SK-N-SH treated with all-trans-retinoic acid at 6 μM for 48 hours (cell line): ENCODE measurements at regions not wholly inside any gene's neighbourhood (a gene's known extent, or its start where the extent isn't known, plus 50 kb on each side); places are given as distances from the start of the nearest gene placed in this dataset.

Experiments
- GLIS3 ChIP-seq: fragments of 250-450 bp; sonication (Bioruptor Pico); IDR thresholded peaks from 2 replicates; pipeline ENCODE4 v1.5.0; 2020; ENCODE audit warnings: mild to moderate bottlenecking, moderate library complexity
- RARB ChIP-seq: fragments of 250-450 bp; sonication (Bioruptor Pico); IDR thresholded peaks from 2 replicates; pipeline ENCODE4 v1.8.0; 2021; ENCODE audit warnings: mild to moderate bottlenecking, moderate library complexity
- ZC3H10 ChIP-seq: fragments of 250-450 bp; sonication (Bioruptor Pico); IDR thresholded peaks from 2 replicates; pipeline ENCODE4 v1.5.1; 2021; ENCODE audit warnings: mild to moderate bottlenecking, moderate library complexity
- ZFP3 ChIP-seq: fragments of 250-450 bp; sonication (Bioruptor Pico); IDR thresholded peaks from 2 replicates; pipeline ENCODE4 v1.5.0; 2020; ENCODE audit warnings: mild to moderate bottlenecking, moderate library complexity
- ZNF565 ChIP-seq: fragments of 450-650 bp; formaldehyde crosslinking; conservative IDR thresholded peaks from 2 replicates; pipeline ENCODE4 v1.5.0; 2020; ENCODE audit warnings: low read depth, mild to moderate bottlenecking, moderate library complexity
- TF ChIP-seq, protein P1 (sequence below): fragments of 250-450 bp; sonication (Bioruptor Pico); IDR thresholded peaks from 2 replicates; pipeline ENCODE4 v1.5.1; 2020; ENCODE audit warnings: low read depth, mild to moderate bottlenecking, moderate library complexity
- TF ChIP-seq, protein P2 (sequence below): fragments of 250-450 bp; sonication (Bioruptor Pico); IDR thresholded peaks from 2 replicates; pipeline ENCODE4 v1.5.1; 2021; ENCODE audit warnings: mild to moderate bottlenecking, moderate library complexity
- TF ChIP-seq, protein P3 (sequence below): fragments of 250-450 bp; sonication (Bioruptor Pico); IDR thresholded peaks from 2 replicates; pipeline ENCODE4 v1.5.0; 2020; ENCODE audit warnings: mild to moderate bottlenecking, moderate library complexity

DNA sequence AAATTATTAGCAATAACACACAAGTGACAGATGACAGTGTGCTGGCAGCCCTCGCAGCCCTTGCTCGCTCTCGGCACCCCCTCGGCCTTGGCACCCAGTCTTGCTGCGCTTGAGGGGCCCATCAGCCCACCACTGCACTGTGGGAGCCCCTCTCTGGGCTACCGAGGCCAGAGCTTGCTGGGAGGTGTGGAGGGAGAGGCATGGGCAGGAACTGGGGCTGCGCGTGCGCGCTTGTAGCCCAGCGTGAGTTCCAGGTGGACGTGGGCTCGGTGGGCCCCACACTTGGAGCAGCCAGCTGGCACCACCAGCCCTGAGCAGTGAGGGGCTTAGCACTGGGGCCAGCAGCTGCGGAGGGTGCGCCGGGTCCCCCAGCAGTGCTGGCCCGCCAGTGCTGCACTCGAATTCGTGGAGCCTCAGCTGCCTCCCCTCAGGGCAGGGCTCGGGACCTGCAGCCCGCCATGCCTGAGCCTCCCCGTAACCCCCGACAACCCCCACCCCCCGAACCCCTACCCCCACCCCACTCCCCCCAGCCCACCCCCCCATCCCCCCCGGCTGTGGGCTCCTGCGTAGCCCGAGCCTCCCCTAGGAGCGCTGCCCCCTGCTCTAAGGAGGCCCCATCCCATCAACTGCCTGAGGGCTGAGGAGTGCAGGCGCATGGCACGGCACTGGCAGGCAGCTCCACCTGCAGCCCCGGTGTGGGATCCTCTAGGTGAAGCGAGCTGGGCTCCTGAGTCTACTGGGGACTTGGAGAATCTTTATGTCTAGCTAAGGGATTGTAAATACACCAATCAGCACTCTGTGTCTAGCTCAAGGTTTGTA is 240.9 kb downstream of the TRIM36 start:
- TF ChIP-seq, protein P1, sequence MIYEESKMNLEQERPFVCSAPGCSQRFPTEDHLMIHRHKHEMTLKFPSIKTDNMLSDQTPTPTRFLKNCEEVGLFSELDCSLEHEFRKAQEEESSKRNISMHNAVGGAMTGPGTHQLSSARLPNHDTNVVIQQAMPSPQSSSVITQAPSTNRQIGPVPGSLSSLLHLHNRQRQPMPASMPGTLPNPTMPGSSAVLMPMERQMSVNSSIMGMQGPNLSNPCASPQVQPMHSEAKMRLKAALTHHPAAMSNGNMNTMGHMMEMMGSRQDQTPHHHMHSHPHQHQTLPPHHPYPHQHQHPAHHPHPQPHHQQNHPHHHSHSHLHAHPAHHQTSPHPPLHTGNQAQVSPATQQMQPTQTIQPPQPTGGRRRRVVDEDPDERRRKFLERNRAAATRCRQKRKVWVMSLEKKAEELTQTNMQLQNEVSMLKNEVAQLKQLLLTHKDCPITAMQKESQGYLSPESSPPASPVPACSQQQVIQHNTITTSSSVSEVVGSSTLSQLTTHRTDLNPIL (CRISPR knock-in tag), result no peak
- TF ChIP-seq, protein P2, sequence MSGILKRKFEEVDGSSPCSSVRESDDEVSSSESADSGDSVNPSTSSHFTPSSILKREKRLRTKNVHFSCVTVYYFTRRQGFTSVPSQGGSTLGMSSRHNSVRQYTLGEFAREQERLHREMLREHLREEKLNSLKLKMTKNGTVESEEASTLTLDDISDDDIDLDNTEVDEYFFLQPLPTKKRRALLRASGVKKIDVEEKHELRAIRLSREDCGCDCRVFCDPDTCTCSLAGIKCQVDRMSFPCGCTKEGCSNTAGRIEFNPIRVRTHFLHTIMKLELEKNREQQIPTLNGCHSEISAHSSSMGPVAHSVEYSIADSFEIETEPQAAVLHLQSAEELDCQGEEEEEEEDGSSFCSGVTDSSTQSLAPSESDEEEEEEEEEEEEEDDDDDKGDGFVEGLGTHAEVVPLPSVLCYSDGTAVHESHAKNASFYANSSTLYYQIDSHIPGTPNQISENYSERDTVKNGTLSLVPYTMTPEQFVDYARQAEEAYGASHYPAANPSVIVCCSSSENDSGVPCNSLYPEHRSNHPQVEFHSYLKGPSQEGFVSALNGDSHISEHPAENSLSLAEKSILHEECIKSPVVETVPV (CRISPR knock-in tag), result no peak
- TF ChIP-seq, protein P3, sequence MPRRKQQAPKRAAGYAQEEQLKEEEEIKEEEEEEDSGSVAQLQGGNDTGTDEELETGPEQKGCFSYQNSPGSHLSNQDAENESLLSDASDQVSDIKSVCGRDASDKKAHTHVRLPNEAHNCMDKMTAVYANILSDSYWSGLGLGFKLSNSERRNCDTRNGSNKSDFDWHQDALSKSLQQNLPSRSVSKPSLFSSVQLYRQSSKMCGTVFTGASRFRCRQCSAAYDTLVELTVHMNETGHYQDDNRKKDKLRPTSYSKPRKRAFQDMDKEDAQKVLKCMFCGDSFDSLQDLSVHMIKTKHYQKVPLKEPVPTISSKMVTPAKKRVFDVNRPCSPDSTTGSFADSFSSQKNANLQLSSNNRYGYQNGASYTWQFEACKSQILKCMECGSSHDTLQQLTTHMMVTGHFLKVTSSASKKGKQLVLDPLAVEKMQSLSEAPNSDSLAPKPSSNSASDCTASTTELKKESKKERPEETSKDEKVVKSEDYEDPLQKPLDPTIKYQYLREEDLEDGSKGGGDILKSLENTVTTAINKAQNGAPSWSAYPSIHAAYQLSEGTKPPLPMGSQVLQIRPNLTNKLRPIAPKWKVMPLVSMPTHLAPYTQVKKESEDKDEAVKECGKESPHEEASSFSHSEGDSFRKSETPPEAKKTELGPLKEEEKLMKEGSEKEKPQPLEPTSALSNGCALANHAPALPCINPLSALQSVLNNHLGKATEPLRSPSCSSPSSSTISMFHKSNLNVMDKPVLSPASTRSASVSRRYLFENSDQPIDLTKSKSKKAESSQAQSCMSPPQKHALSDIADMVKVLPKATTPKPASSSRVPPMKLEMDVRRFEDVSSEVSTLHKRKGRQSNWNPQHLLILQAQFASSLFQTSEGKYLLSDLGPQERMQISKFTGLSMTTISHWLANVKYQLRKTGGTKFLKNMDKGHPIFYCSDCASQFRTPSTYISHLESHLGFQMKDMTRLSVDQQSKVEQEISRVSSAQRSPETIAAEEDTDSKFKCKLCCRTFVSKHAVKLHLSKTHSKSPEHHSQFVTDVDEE, result no peak
- TF ChIP-seq RARB (CRISPR knock-in tag), result no peak
- TF ChIP-seq ZC3H10, result no peak
- no peak for TF ChIP-seq GLIS3 (CRISPR knock-in tag)
- TF ChIP-seq ZNF565 (CRISPR knock-in tag), result no peak
- TF ChIP-seq ZFP3 (CRISPR knock-in tag), result no peak
